DND-41 (cell line): ENCODE measurements at regions not wholly inside any gene's neighbourhood (a gene's known extent, or its start where the extent isn't known, plus 50 kb on each side); places are given as distances from the start of the nearest gene placed in this dataset.

Source experiments
- ATAC-seq: fragments of 200-7000 bp; cut with Tn5 transposase; 3 replicates; pipeline ENCODE4 v1.9.1; 2021; ENCODE audit warnings: low read depth; ENCODE audit not compliant: insufficient read depth
- DNase-seq: peaks from one replicate; pipeline ENCODE4 v3.0.0-alpha.2; 2020
- H2AFZ ChIP-seq: 2 replicates; pipeline ENCODE4 v1.6.0; 2012; ENCODE audit warnings: low read depth, low read length
- H3K27ac ChIP-seq: 2 replicates; pipeline ENCODE4 v1.5.1; 2012; ENCODE audit warnings: low read length, inconsistent platforms
- H3K27me3 ChIP-seq: fragments of 200-600 bp; sonication (generic); 2 replicates; pipeline ENCODE4 v1.6.0; 2012; ENCODE audit warnings: low read length, mild to moderate bottlenecking, inconsistent platforms; ENCODE audit not compliant: insufficient read depth, poor library complexity
- H3K36me3 ChIP-seq: 2 replicates; pipeline ENCODE4 v1.5.1; 2012; ENCODE audit warnings: low read length, inconsistent platforms; ENCODE audit not compliant: insufficient read depth
- H3K4me1 ChIP-seq: 2 replicates; pipeline ENCODE4 v1.5.1; 2012; ENCODE audit warnings: mild to moderate bottlenecking, low read length; ENCODE audit not compliant: insufficient read depth
- H3K4me2 ChIP-seq: 2 replicates; pipeline ENCODE4 v1.6.0; 2012; ENCODE audit warnings: mild to moderate bottlenecking, moderate library complexity, low read length, inconsistent platforms; ENCODE audit not compliant: insufficient read depth
- H3K4me3 ChIP-seq, 2 experiments: fragments of 200-600 bp in 1 of 2; shearing (Covaris generic) in 1 of 2; 2 replicates each; pipeline ENCODE4 v1.5.1; 2012 to 2016; ENCODE audit warnings: inconsistent platforms in 2 of 2, low read length in 2 of 2, mild to moderate bottlenecking in 2 of 2, low read depth in 1 of 2, moderate library complexity in 1 of 2
- H3K79me2 ChIP-seq: 2 replicates; pipeline ENCODE4 v1.6.0; 2012; ENCODE audit warnings: low read length, inconsistent platforms; ENCODE audit not compliant: insufficient read depth
- H3K9ac ChIP-seq: 2 replicates; pipeline ENCODE4 v1.6.0; 2012; ENCODE audit warnings: low read depth, mild to moderate bottlenecking, inconsistent platforms, low read length, moderate library complexity
- H3K9me3 ChIP-seq: 2 replicates; pipeline ENCODE4 v1.5.1; 2012; ENCODE audit warnings: low read length, moderate library complexity, mild to moderate bottlenecking, inconsistent platforms; ENCODE audit not compliant: insufficient read depth, severe bottlenecking
- H4K20me1 ChIP-seq: 2 replicates; pipeline ENCODE4 v1.6.0; 2012; ENCODE audit warnings: low read length; ENCODE audit not compliant: insufficient read depth
- CTCF ChIP-seq: IDR thresholded peaks from 2 replicates; pipeline ENCODE4 v1.5.1; 2012; ENCODE audit warnings: borderline replicate concordance, low read length, moderate library complexity, mild to moderate bottlenecking; ENCODE audit not compliant: poor library complexity, severe bottlenecking; ENCODE audit errors: extremely low read depth
- EZH2 ChIP-seq: IDR thresholded peaks from 3 replicates; pipeline ENCODE4 v1.6.1; 2012; ENCODE audit warnings: borderline replicate concordance, low read depth, mild to moderate bottlenecking, moderate library complexity, low read length, inconsistent platforms; ENCODE audit not compliant: severe bottlenecking

GRCh38 chr20:23257106-23257761, 93.4 kb upstream of the NXT1 start:
- H3K9me3 ChIP-seq, result no peaks in the 10 kb centered on the region
- no peak overlapping the region for H3K4me3 ChIP-seq
- peaks cover 28% of the 10 kb centered on the region for H3K4me1 ChIP-seq
- peak; percentile 44; the same call in 2 of the 3 replicates for ATAC-seq
- no peak for DNase-seq
- H3K9ac ChIP-seq, result no peak overlapping the region
- no peaks in the 10 kb centered on the region for H3K27me3 ChIP-seq
- no peaks in the 10 kb centered on the region for H3K36me3 ChIP-seq
- peak overlapping the region; percentile 20 for H3K27ac ChIP-seq
- H3K4me2 ChIP-seq, result no peak overlapping the region
- no peak overlapping the region for H2AFZ ChIP-seq
- no peaks in the 10 kb centered on the region for H4K20me1 ChIP-seq
- H3K79me2 ChIP-seq, result no peaks in the 10 kb centered on the region
- TF ChIP-seq CTCF, result no peak
- TF ChIP-seq EZH2, result no peak

GRCh38 chr20:23255716-23256385, 94.7 kb upstream of the NXT1 start:
- Histone ChIP-seq H3K9ac (no peak overlapping the region), H2AFZ (no peak overlapping the region), H3K9me3 (no peaks in the 10 kb centered on the region), H3K27me3 (no peaks in the 10 kb centered on the region), H3K36me3 (no peaks in the 10 kb centered on the region), H3K27ac (no peak overlapping the region), H3K4me1 (peaks cover 28% of the 10 kb centered on the region), H3K4me2 (no peak overlapping the region), H3K79me2 (no peaks in the 10 kb centered on the region), H4K20me1 (no peaks in the 10 kb centered on the region), H3K4me3 (no peak overlapping the region)
- ATAC-seq (no peak), DNase-seq (no peak)
- TF ChIP-seq EZH2 (no peak), CTCF (no peak)

- no peak for ATAC-seq
- no peaks in the 10 kb centered on the region for H4K20me1 ChIP-seq
Measured at GRCh38 chr20:23255106-23255505, 95.5 kb upstream of the NXT1 start.

More at GRCh38 chr20:23255106-23255505, 95.5 kb upstream of the NXT1 start:
- TF ChIP-seq CTCF, result no peak
- no peak for TF ChIP-seq EZH2
- Histone ChIP-seq H3K36me3 (no peaks in the 10 kb centered on the region), H3K4me2 (no peak overlapping the region), H3K9ac (no peak overlapping the region), H3K79me2 (no peaks in the 10 kb centered on the region), H3K4me3 (no peak overlapping the region), H3K27ac (no peak overlapping the region), H3K27me3 (no peaks in the 10 kb centered on the region), H2AFZ (no peak overlapping the region), H3K9me3 (no peaks in the 10 kb centered on the region), H3K4me1 (peaks cover 28% of the 10 kb centered on the region)
- DNase-seq, result no peak
